SU-DHL-6 (cell line): ENCODE measurements at regions not wholly inside any gene's neighbourhood (a gene's known extent, or its start where the extent isn't known, plus 50 kb on each side); places are given as distances from the start of the nearest gene placed in this dataset.

Source experiments
- H2AFZ ChIP-seq: fragments of 200-600 bp; sonication (generic); 2 replicates; pipeline ENCODE4 v1.6.1; 2014; ENCODE audit warnings: low read depth, mild to moderate bottlenecking, moderate library complexity, mixed read lengths, antibody characterized with exemption, low read length; ENCODE audit not compliant: severe bottlenecking
- H3F3A ChIP-seq: fragments of 200-600 bp; shearing (Covaris generic); 2 replicates; pipeline ENCODE4 v1.6.0; 2016; ENCODE audit warnings: antibody characterized with exemption, mild to moderate bottlenecking; ENCODE audit not compliant: insufficient read depth
- H3K27ac ChIP-seq: fragments of 200-600 bp; sonication (generic); 2 replicates; pipeline ENCODE4 v1.5.1; 2016; ENCODE audit warnings: low read depth, mild to moderate bottlenecking, low read length, moderate library complexity, mixed read lengths
- H3K27me3 ChIP-seq: fragments of 200-600 bp; sonication (generic), shearing (Covaris generic); 2 replicates; pipeline ENCODE4 v1.6.0; 2014; ENCODE audit warnings: mild to moderate bottlenecking, low read length
- H3K36me3 ChIP-seq: fragments of 200-600 bp; sonication (generic); 2 replicates; pipeline ENCODE4 v1.6.1; 2014; ENCODE audit warnings: mild to moderate bottlenecking, low read length, mixed read lengths
- H3K4me2 ChIP-seq: fragments of 300-600, 200-600 bp; shearing (Covaris generic), sonication (generic); 2 replicates; pipeline ENCODE4 v1.6.0; 2014; ENCODE audit warnings: low read length, low read depth, mild to moderate bottlenecking; ENCODE audit not compliant: poor library complexity, severe bottlenecking
- H3K4me3 ChIP-seq: fragments of 200-600 bp; sonication (generic); 2 replicates; pipeline ENCODE4 v1.5.1; 2014; ENCODE audit warnings: antibody characterized with exemption, low read length, mild to moderate bottlenecking, mixed read lengths; ENCODE audit not compliant: insufficient read depth, poor library complexity, severe bottlenecking
- H3K79me2 ChIP-seq: fragments of 200-600 bp; sonication (generic); 2 replicates; pipeline ENCODE4 v1.6.1; 2014; ENCODE audit warnings: mild to moderate bottlenecking, low read length, moderate library complexity; ENCODE audit not compliant: insufficient read depth
- H3K9ac ChIP-seq: fragments of 200-600 bp; sonication (generic); 2 replicates; pipeline ENCODE4 v1.7.0; 2014; ENCODE audit warnings: mild to moderate bottlenecking, low read length
- H3K9me2 ChIP-seq: fragments of 200-600 bp; sonication (generic); replicated peaks from 2 replicates; pipeline ENCODE4 v1.6.1; 2014; ENCODE audit warnings: low read length; ENCODE audit not compliant: insufficient read depth
- H3K9me3 ChIP-seq: fragments of 200-600 bp; sonication (generic); 2 replicates; pipeline ENCODE4 v1.6.1; 2014; ENCODE audit warnings: low read length, mixed read lengths; ENCODE audit not compliant: insufficient read depth
- H4K20me1 ChIP-seq: fragments of 200-600 bp; sonication (generic); 2 replicates; pipeline ENCODE4 v1.6.1; 2014; ENCODE audit warnings: low read depth, mild to moderate bottlenecking, antibody characterized with exemption, low read length, moderate library complexity, mixed read lengths
- EZH2phosphoT487 ChIP-seq: fragments of 200-600 bp; sonication (generic), shearing (Covaris generic); conservative IDR thresholded peaks from 2 replicates; pipeline ENCODE4 v1.6.1; 2018; ENCODE audit warnings: mild to moderate bottlenecking, antibody characterized with exemption, low read length, moderate library complexity, mixed read lengths
- TF ChIP-seq, protein P1 (sequence below): fragments of 200-600 bp; sonication (generic); IDR thresholded peaks from one replicate; pipeline ENCODE4 v1.5.1; 2017; ENCODE audit warnings: antibody characterized with exemption, mild to moderate bottlenecking, low read length, moderate library complexity; ENCODE audit not compliant: insufficient read depth, poor library complexity, severe bottlenecking

DNA sequence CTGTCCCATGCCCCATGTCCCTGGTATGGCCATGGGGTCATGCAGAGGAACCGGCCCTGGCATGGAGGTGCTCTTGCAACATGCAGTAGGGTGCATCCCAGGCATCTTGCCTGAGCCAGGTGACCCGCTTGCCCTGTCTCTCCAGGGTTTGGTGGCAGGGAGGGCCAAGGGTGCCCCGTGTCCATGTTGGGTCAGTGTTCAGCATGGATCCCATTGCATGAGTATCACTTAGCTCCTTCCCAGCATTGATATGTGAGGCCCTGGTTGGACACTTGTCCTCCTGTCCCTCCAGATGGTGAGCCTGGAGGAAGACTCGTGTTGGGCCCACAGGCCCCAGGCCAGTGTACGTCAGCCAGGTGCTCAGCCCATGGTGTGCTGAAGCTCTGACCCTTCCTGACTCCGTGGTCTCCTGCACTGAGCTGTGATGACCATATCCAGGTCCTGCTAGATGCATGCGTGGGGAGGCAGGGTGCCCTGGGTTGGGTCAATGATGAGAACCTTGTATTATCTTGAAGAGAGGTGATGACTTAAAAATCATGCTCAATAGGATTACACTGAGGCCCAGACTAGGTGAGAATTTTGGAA lies 205.0 kb downstream of the UBE3A start:
- H3K9ac ChIP-seq: no peak overlapping the region
- H3K27me3 ChIP-seq: no peaks in the 10 kb centered on the region
- H3F3A ChIP-seq: no peaks in the 10 kb centered on the region
- no peaks in the 10 kb centered on the region for H3K9me3 ChIP-seq
- H3K9me2 ChIP-seq: no peaks in the 10 kb centered on the region
- H2AFZ ChIP-seq: no peak overlapping the region
- H3K79me2 ChIP-seq: no peaks in the 10 kb centered on the region
- no peak overlapping the region for H3K4me2 ChIP-seq
- H3K27ac ChIP-seq: no peak overlapping the region
- H3K36me3 ChIP-seq: no peaks in the 10 kb centered on the region
- no peak for TF ChIP-seq EZH2phosphoT487
- TF ChIP-seq, protein P1, sequence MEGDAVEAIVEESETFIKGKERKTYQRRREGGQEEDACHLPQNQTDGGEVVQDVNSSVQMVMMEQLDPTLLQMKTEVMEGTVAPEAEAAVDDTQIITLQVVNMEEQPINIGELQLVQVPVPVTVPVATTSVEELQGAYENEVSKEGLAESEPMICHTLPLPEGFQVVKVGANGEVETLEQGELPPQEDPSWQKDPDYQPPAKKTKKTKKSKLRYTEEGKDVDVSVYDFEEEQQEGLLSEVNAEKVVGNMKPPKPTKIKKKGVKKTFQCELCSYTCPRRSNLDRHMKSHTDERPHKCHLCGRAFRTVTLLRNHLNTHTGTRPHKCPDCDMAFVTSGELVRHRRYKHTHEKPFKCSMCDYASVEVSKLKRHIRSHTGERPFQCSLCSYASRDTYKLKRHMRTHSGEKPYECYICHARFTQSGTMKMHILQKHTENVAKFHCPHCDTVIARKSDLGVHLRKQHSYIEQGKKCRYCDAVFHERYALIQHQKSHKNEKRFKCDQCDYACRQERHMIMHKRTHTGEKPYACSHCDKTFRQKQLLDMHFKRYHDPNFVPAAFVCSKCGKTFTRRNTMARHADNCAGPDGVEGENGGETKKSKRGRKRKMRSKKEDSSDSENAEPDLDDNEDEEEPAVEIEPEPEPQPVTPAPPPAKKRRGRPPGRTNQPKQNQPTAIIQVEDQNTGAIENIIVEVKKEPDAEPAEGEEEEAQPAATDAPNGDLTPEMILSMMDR: no peak
- H4K20me1 ChIP-seq: no peaks in the 10 kb centered on the region
- no peak overlapping the region for H3K4me3 ChIP-seq

DNA sequence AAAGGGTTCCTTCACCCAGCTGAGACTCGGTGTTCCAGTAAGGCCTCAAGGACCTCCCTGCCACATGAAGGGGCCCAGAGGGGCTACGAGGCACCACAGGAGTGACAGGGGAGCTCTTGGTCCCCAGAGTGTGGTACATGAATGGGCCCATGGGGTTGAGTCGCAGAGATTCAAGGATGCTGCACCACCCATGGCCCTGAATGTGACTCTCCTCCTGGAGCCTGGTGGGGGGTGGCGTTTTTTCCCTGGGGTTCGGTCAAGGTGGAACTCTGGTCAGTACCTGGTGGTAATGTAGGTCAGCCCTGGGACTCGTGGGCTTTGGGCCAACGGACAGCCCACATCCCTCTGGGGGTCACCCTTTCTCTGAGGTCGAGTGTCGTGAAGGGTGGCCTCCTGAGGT lies 204.0 kb downstream of the UBE3A start:
- no peak overlapping the region for H3K4me3 ChIP-seq
- TF ChIP-seq, protein P1: no peak
- no peak for TF ChIP-seq EZH2phosphoT487
- H3K79me2 ChIP-seq: no peaks in the 10 kb centered on the region
- H3K27ac ChIP-seq: no peak overlapping the region
- H3K9me3 ChIP-seq: no peaks in the 10 kb centered on the region
- H4K20me1 ChIP-seq: no peaks in the 10 kb centered on the region
- H3K4me2 ChIP-seq: no peak overlapping the region
- no peaks in the 10 kb centered on the region for H3K36me3 ChIP-seq
- H3K27me3 ChIP-seq: no peaks in the 10 kb centered on the region
- no peak overlapping the region for H2AFZ ChIP-seq
- H3K9ac ChIP-seq: no peak overlapping the region
- H3K9me2 ChIP-seq: no peaks in the 10 kb centered on the region
- no peaks in the 10 kb centered on the region for H3F3A ChIP-seq

DNA sequence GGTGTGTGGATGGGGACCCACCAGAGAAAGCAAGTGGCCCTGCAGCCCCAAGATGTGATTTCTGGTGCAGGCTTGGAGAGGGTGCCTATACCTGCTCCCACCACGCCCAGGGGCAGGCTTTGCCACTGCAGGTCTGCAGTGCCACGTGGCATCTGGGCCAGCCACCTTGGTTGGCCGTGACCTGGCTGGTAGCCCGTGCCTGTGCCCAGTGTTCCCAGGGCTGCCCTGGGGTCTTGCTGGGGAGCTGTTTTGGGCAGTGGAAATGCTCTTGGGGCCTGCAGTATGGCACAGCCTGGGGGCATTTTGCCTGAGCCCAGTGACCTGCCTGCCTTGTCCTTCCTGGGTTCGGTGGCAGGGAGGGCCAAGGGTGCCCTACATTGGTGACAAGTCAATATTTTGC lies 203.4 kb downstream of the UBE3A start:
- Histone ChIP-seq H3K4me2 (no peak overlapping the region), H3K9ac (no peak overlapping the region), H3K27me3 (no peaks in the 10 kb centered on the region), H3K4me3 (no peak overlapping the region), H3F3A (no peaks in the 10 kb centered on the region), H3K36me3 (no peaks in the 10 kb centered on the region), H3K79me2 (no peaks in the 10 kb centered on the region), H3K9me2 (no peaks in the 10 kb centered on the region), H3K27ac (no peak overlapping the region), H2AFZ (no peak overlapping the region), H3K9me3 (no peaks in the 10 kb centered on the region), H4K20me1 (no peaks in the 10 kb centered on the region)
- no peak for TF ChIP-seq EZH2phosphoT487
- TF ChIP-seq, protein P1: no peak
